ENCODE measurements at regions not wholly inside any gene's neighbourhood (a gene's known extent, or its start where the extent isn't known, plus 50 kb on each side); places are given as distances from the start of the nearest gene placed in this dataset.

DNA sequence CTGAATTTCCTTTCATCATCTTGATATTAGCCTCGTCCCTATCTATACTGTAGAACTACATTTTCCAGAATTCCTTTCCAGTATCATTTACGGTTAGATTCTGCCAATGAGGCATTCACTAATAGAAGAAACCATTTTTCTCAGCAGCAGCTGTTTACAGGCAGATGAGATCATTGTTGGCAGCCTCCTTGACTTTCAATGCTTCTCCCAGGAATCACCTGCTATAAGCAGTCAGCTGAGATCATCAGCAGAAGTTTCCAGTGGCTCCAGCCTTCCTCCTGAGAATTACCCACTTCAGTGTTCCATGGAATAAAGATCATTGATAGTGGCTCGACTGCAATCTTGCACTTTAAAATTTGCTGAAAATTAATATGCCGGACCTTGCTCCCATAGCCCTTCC is 157.3 kb upstream of the TET2 start:
- Mint-ChIP-seq H3K9me3 (ENCODE audit: unreplicated experiment) (no peaks in the 10 kb centered on the region), H3K4me1 (ENCODE audit: unreplicated experiment) (no peaks in the 10 kb centered on the region), H3K27ac (ENCODE audit: unreplicated experiment) (no peak overlapping the region), H3K4me3 (ENCODE audit: unreplicated experiment) (no peak overlapping the region), H3K27me3 (ENCODE audit: unreplicated experiment) (no peaks in the 10 kb centered on the region), H3K36me3 (ENCODE audit: low read depth, unreplicated experiment) (no peaks in the 10 kb centered on the region)
- TF ChIP-seq CTCF (IDR thresholded peaks at IDR 0.05; ENCODE audit: unreplicated experiment), result no peak
- no peak for DNase-seq (ENCODE audit: low spot score)

DNA sequence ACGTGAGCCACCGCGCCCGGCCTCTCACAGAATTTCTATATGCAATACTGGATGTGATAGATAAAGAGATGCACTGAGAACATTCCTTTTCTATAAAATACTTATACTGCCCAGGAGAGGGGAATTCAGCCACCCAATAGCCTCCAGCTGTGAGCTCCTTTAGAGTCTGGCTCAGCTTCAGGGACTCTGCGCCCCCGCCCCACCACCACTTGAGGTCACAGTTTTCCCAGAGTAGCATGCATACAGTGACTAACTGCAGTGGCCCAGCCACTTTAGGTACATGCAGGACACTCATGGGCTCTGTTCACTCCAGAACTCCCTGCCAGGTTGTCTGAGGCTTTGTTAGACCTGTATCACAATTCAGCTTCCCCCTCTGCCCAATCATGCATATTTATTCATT is 144.4 kb upstream of the TET2 start:
- H3K4me1 Mint-ChIP-seq (ENCODE audit: unreplicated experiment), result no peaks in the 10 kb centered on the region
- no peaks in the 10 kb centered on the region for H3K36me3 Mint-ChIP-seq (ENCODE audit: low read depth, unreplicated experiment)
- H3K27ac Mint-ChIP-seq (ENCODE audit: unreplicated experiment), result no peak overlapping the region
- no peak for DNase-seq (ENCODE audit: low spot score)
- TF ChIP-seq CTCF (IDR thresholded peaks at IDR 0.05; ENCODE audit: unreplicated experiment), result no peak
- H3K27me3 Mint-ChIP-seq (ENCODE audit: unreplicated experiment), result no peaks in the 10 kb centered on the region
- H3K9me3 Mint-ChIP-seq (ENCODE audit: unreplicated experiment), result no peaks in the 10 kb centered on the region
- no peak overlapping the region for H3K4me3 Mint-ChIP-seq (ENCODE audit: unreplicated experiment)

DNA sequence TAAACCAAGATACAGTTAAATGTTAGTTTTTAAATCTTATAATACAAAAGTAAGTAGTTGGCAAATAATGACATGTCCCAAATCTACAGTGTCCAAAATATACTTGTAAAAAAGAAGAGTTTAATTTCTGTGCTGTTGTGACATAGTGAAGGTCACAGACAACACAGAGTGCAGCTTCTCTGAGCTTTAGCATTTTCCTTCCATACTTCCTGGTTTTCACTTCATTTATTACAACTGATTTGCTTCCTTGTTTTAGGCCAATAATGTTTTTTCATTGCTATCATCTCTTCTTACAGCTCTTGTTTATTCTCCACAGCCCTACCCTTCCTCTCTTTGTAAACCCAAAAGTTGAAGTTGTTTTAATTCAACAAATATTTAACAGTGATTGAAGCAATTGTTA is 132.4 kb upstream of the TET2 start:
- Mint-ChIP-seq H3K4me3 (ENCODE audit: unreplicated experiment) (no peak overlapping the region), H3K27me3 (ENCODE audit: unreplicated experiment) (peaks cover 2% of the 10 kb centered on the region), H3K4me1 (ENCODE audit: unreplicated experiment) (peaks cover 5% of the 10 kb centered on the region), H3K9me3 (ENCODE audit: unreplicated experiment) (no peaks in the 10 kb centered on the region), H3K27ac (ENCODE audit: unreplicated experiment) (no peak overlapping the region), H3K36me3 (ENCODE audit: low read depth, unreplicated experiment) (no peaks in the 10 kb centered on the region)
- TF ChIP-seq CTCF (IDR thresholded peaks at IDR 0.05; ENCODE audit: unreplicated experiment), result no peak
- DNase-seq (ENCODE audit: low spot score), result no peak

GRCh38 chr4:105014635-105015034 is 132.0 kb upstream of the TET2 start:
- peaks cover 5% of the 10 kb centered on the region for H3K4me1 Mint-ChIP-seq (ENCODE audit: unreplicated experiment)
- DNase-seq (ENCODE audit: low spot score), result no peak
- no peak overlapping the region for H3K27ac Mint-ChIP-seq (ENCODE audit: unreplicated experiment)
- no peaks in the 10 kb centered on the region for H3K9me3 Mint-ChIP-seq (ENCODE audit: unreplicated experiment)
- no peak overlapping the region for H3K4me3 Mint-ChIP-seq (ENCODE audit: unreplicated experiment)
- TF ChIP-seq CTCF (IDR thresholded peaks at IDR 0.05; ENCODE audit: unreplicated experiment), result no peak
- H3K36me3 Mint-ChIP-seq (ENCODE audit: low read depth, unreplicated experiment), result no peaks in the 10 kb centered on the region
- peaks cover 2% of the 10 kb centered on the region for H3K27me3 Mint-ChIP-seq (ENCODE audit: unreplicated experiment)

DNA sequence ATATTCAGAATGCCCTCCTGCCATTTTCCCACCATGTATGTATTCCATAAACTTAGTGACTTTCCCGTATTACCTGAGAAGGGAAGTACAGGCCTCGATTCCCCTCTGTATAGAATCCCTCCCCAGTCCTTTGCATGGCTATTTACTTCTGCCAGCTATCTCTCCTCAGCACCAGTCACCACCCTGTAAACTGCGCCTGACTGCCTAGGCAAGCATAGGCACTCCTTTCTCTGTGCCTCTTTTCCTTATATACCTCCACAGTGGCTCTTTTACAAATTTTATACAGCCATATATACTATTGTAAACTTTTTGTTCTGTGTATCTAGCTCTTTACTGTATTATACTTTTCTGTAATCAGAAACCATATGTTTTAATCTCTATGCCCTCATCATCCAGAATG is 130.9 kb upstream of the TET2 start:
- H3K4me1 Mint-ChIP-seq (ENCODE audit: unreplicated experiment), result peaks cover 5% of the 10 kb centered on the region
- H3K9me3 Mint-ChIP-seq (ENCODE audit: unreplicated experiment), result no peaks in the 10 kb centered on the region
- H3K27ac Mint-ChIP-seq (ENCODE audit: unreplicated experiment), result no peak overlapping the region
- no peaks in the 10 kb centered on the region for H3K36me3 Mint-ChIP-seq (ENCODE audit: low read depth, unreplicated experiment)
- TF ChIP-seq CTCF (IDR thresholded peaks at IDR 0.05; ENCODE audit: unreplicated experiment), result no peak
- DNase-seq (ENCODE audit: low spot score), result no peak
- peaks cover 2% of the 10 kb centered on the region for H3K27me3 Mint-ChIP-seq (ENCODE audit: unreplicated experiment)
- H3K4me3 Mint-ChIP-seq (ENCODE audit: unreplicated experiment), result no peak overlapping the region
